IMR-90 (cell line): ENCODE measurements at regions not wholly inside any gene's neighbourhood (a gene's known extent, or its start where the extent isn't known, plus 50 kb on each side); places are given as distances from the start of the nearest gene placed in this dataset.

ENCODE experiments used
- ATAC-seq: fragments of 200-7000 bp; cut with Tn5 transposase; 2 replicates; pipeline ENCODE4 v1.9.1; 2020; ENCODE audit warnings: low read depth, mild to moderate bottlenecking, moderate library complexity
- BruUV-seq: library from RNA; stranded (reverse); fragments of 400-500 nt; replicated peaks from 2 replicates; lab custom pipeline; 2021; lab: Mats Ljungman, UMichigan
- CTCF ChIA-PET: fragments of 300-600 bp; formaldehyde crosslinking; extraction: SDS; loops from one replicate; lab custom pipeline; 2021; ENCODE audit warnings: antibody characterized with exemption; lab: Yijun Ruan, JAX
- POLR2A ChIA-PET: fragments of 300-600 bp; sonication (Branson Sonifier 250); formaldehyde crosslinking; loops from one replicate; lab custom pipeline; 2022; ENCODE audit warnings: antibody characterized with exemption; ENCODE audit not compliant: unreplicated experiment; lab: Charles Lee
- DNase-seq: peaks from one replicate; pipeline ENCODE4 v3.0.0; 2013
- H2AFZ ChIP-seq: replicated peaks from 2 replicates; pipeline ENCODE3; 2013; ENCODE audit warnings: low read length, mild to moderate bottlenecking; ENCODE audit not compliant: poor library complexity
- H2AK5ac ChIP-seq: 2 replicates; pipeline ENCODE4 v1.6.1; 2013; ENCODE audit warnings: low read depth, low read length, inconsistent platforms
- H2AK9ac ChIP-seq: replicated peaks from 2 replicates; pipeline ENCODE3; 2013; ENCODE audit warnings: mild to moderate bottlenecking, low read depth, low read length, moderate library complexity; ENCODE audit not compliant: poor library complexity
- H2BK120ac ChIP-seq: 2 replicates; pipeline ENCODE4 v1.6.1; 2013; ENCODE audit warnings: low read depth, low read length, inconsistent platforms
- H2BK15ac ChIP-seq: 3 replicates; pipeline ENCODE4 v1.6.1; 2013; ENCODE audit warnings: low read depth, low read length, inconsistent platforms
- H2BK20ac ChIP-seq: 2 replicates; pipeline ENCODE4 v1.6.1; 2013; ENCODE audit warnings: low read depth, mild to moderate bottlenecking, inconsistent platforms, low read length, moderate library complexity
- H2BK5ac ChIP-seq: 2 replicates; pipeline ENCODE4 v1.6.1; 2013; ENCODE audit warnings: mild to moderate bottlenecking, low read depth, low read length, inconsistent platforms; ENCODE audit not compliant: poor library complexity, severe bottlenecking
- H3K14ac ChIP-seq: replicated peaks from 2 replicates; pipeline ENCODE4 v1.6.1; 2013; ENCODE audit warnings: low read depth, low read length, inconsistent platforms
- H3K18ac ChIP-seq: 2 replicates; pipeline ENCODE4 v1.6.1; 2013; ENCODE audit warnings: low read depth, low read length, control low read depth
- H3K23ac ChIP-seq: 2 replicates; pipeline ENCODE4 v1.6.1; 2013; ENCODE audit warnings: low read depth, low read length, inconsistent platforms
- H3K27ac ChIP-seq: 2 replicates; pipeline ENCODE4 v1.5.1; 2013; ENCODE audit warnings: mild to moderate bottlenecking, control low read depth, low read length; ENCODE audit not compliant: insufficient read depth
- H3K27me3 ChIP-seq: 2 replicates; pipeline ENCODE4 v1.6.1; 2013; ENCODE audit warnings: low read length; ENCODE audit not compliant: control insufficient read depth, insufficient read depth
- H3K36me3 ChIP-seq: 2 replicates; pipeline ENCODE4 v1.6.1; 2013; ENCODE audit warnings: low read length, mixed read lengths; ENCODE audit not compliant: control insufficient read depth, insufficient read depth
- H3K4ac ChIP-seq: 2 replicates; pipeline ENCODE4 v1.6.1; 2013; ENCODE audit warnings: low read depth, low read length, inconsistent platforms
- H3K4me1 ChIP-seq: 2 replicates; pipeline ENCODE4 v1.6.1; 2013; ENCODE audit warnings: low read length, mixed read lengths; ENCODE audit not compliant: control insufficient read depth, insufficient read depth
- H3K4me2 ChIP-seq: 2 replicates; pipeline ENCODE4 v1.6.1; 2013; ENCODE audit warnings: low read depth, mild to moderate bottlenecking, control low read depth, low read length, moderate library complexity
- H3K4me3 ChIP-seq: 2 replicates; pipeline ENCODE4 v1.5.1; 2013; ENCODE audit warnings: low read depth, mild to moderate bottlenecking, control low read depth, low read length, moderate library complexity; ENCODE audit not compliant: insufficient read depth
- H3K56ac ChIP-seq: 2 replicates; pipeline ENCODE4 v1.6.1; 2013; ENCODE audit warnings: low read length, inconsistent platforms; ENCODE audit not compliant: insufficient read depth; ENCODE audit errors: extremely low read depth
- H3K79me1 ChIP-seq, 2 experiments: 2 replicates each; pipeline ENCODE4 v1.6.1; 2013; ENCODE audit warnings: low read length in 2 of 2, inconsistent platforms in 1 of 2, low read depth in 1 of 2
- H3K9ac ChIP-seq: 2 replicates; pipeline ENCODE4 v1.6.1; 2013; ENCODE audit warnings: low read depth, low read length, control low read depth
- H3K9me1 ChIP-seq: 2 replicates; pipeline ENCODE4 v1.6.1; 2013; ENCODE audit warnings: low read length, inconsistent platforms; ENCODE audit not compliant: insufficient read depth
- H3K9me3 ChIP-seq: 2 replicates; pipeline ENCODE4 v1.6.1; 2013; ENCODE audit warnings: low read length; ENCODE audit not compliant: control insufficient read depth, insufficient read depth
- H4K20me1 ChIP-seq: 2 replicates; pipeline ENCODE4 v1.6.1; 2013; ENCODE audit warnings: low read length, inconsistent platforms; ENCODE audit not compliant: insufficient read depth
- H4K5ac ChIP-seq: 2 replicates; pipeline ENCODE4 v1.6.1; 2013; ENCODE audit warnings: mild to moderate bottlenecking, low read depth, low read length, control low read depth
- H4K8ac ChIP-seq, 2 experiments: 2 replicates each; pipeline ENCODE4 v1.6.1; 2013; ENCODE audit warnings: low read depth in 2 of 2, low read length in 2 of 2, control low read depth in 1 of 2, inconsistent platforms in 1 of 2
- H4K91ac ChIP-seq: 2 replicates; pipeline ENCODE4 v1.6.1; 2013; ENCODE audit warnings: low read depth, low read length, inconsistent platforms; ENCODE audit not compliant: insufficient read depth
- CEBPB ChIP-seq: IDR thresholded peaks from 2 replicates; pipeline ENCODE4 v1.6.1; 2012; ENCODE audit warnings: low read depth, low read length, improper control_type of control experiment
- ELK1 ChIP-seq: fragments of 150-350 bp; IDR thresholded peaks from 2 replicates; pipeline ENCODE4 v1.6.1; 2016; ENCODE audit warnings: low read depth, mild to moderate bottlenecking, low read length, moderate library complexity, borderline replicate concordance
- FOS ChIP-seq: fragments of 150-350 bp; IDR thresholded peaks from 2 replicates; pipeline ENCODE4 v1.6.1; 2016; ENCODE audit warnings: low read depth, low read length
- MXI1 ChIP-seq: IDR thresholded peaks from 2 replicates; pipeline ENCODE4 v1.6.1; 2012; ENCODE audit warnings: low read depth, mild to moderate bottlenecking, low read length, moderate library complexity, borderline replicate concordance
- RAD21 ChIP-seq: IDR thresholded peaks from 2 replicates; pipeline ENCODE4 v1.6.1; 2012; ENCODE audit warnings: low read length, improper control_type of control experiment
- RCOR1 ChIP-seq: IDR thresholded peaks from 2 replicates; pipeline ENCODE4 v1.6.1; 2012; ENCODE audit warnings: mild to moderate bottlenecking, low read length, improper control_type of control experiment; ENCODE audit not compliant: insufficient replicate concordance
- RFX5 ChIP-seq: IDR thresholded peaks from 2 replicates; pipeline ENCODE4 v1.8.0; 2012; ENCODE audit warnings: low read depth, mild to moderate bottlenecking, low read length, moderate library complexity
- USF2 ChIP-seq: fragments of 150-350 bp; IDR thresholded peaks from 2 replicates; pipeline ENCODE4 v1.6.1; 2017; ENCODE audit warnings: mild to moderate bottlenecking, antibody characterized with exemption, low read length, low read depth
- dilution Hi-C: fragments of 300-500 bp; cut with HindIII; formaldehyde crosslinking; loops from one replicate; pipeline ENCODE4 v1.14.3; 2018; ENCODE audit warnings: low sequenced_read_pairs; ENCODE audit not compliant: unreplicated experiment
- in situ Hi-C: fragments of 300-500 bp; cut with MboI; formaldehyde crosslinking; loops from 3 replicates; pipeline ENCODE4 v1.14.3; 2019; ENCODE audit warnings: low sequenced_read_pairs, inconsistent platforms, mixed read lengths
- intact Hi-C: fragments of 100-400 bp; cut with micrococcal nuclease; formaldehyde crosslinking; loops from 2 replicates; pipeline ENCODE4 v1.10.0; 2022

- H3K9me1 ChIP-seq, result no peaks in the 10 kb centered on the region
- H3K36me3 ChIP-seq, result no peaks in the 10 kb centered on the region
- ATAC-seq (no peak), DNase-seq (no peak)
- no peak overlapping the region for H3K4me3 ChIP-seq
- no peak overlapping the region for H3K18ac ChIP-seq
- H4K5ac ChIP-seq, result no peak overlapping the region
- no peak overlapping the region for H3K27ac ChIP-seq
- CTCF ChIA-PET, result no interaction called here
- BruUV-seq, result no TSS peak
- H3K23ac ChIP-seq, result no peak overlapping the region
- no peaks in the 10 kb centered on the region for H4K20me1 ChIP-seq
- no peak overlapping the region for H2AK5ac ChIP-seq
- no peak overlapping the region for H4K91ac ChIP-seq
- H3K56ac ChIP-seq, result no peak overlapping the region
- no peak overlapping the region for H3K4ac ChIP-seq
- dilution Hi-C loops (no loop called here), intact Hi-C loops (no loop called here), in situ Hi-C loops (no loop called here)
- no peak overlapping the region for H2BK15ac ChIP-seq
- peak; percentile 32 for TF ChIP-seq CEBPB
- no peak for TF ChIP-seq MXI1
- no peak for TF ChIP-seq FOS
- no peak for TF ChIP-seq RCOR1
- TF ChIP-seq RFX5, result no peak
- TF ChIP-seq USF2, result no peak
- TF ChIP-seq RAD21, result no peak
- no peak for TF ChIP-seq ELK1
- H3K14ac ChIP-seq, result no peak overlapping the region
- H2AFZ ChIP-seq, result no peak overlapping the region
- H2BK120ac ChIP-seq, result no peak overlapping the region
- no peaks in the 10 kb centered on the region for H3K4me1 ChIP-seq
- H2BK20ac ChIP-seq, result no peak overlapping the region
- 0 out of 2 replicates have a peak overlapping the region, but pooled peaks have one; percentile 6 for H3K4me2 ChIP-seq
- no peaks in the 10 kb centered on the region for H3K79me1 ChIP-seq
- H3K27me3 ChIP-seq, result no peaks in the 10 kb centered on the region
- no peak overlapping the region for H4K8ac ChIP-seq
- no peak overlapping the region for H2AK9ac ChIP-seq
- H3K9me3 ChIP-seq, result no peaks in the 10 kb centered on the region
- no peak overlapping the region for H2BK5ac ChIP-seq
- POLR2A ChIA-PET, result no interaction called here
- H3K9ac ChIP-seq, result no peak overlapping the region
These were observed 104.9 kb downstream of the PTGS2 start for GRCh38 chr1:186575348-186575747.
